K562 (cell line): ENCODE measurements at regions not wholly inside any gene's neighbourhood (a gene's known extent, or its start where the extent isn't known, plus 50 kb on each side); places are given as distances from the start of the nearest gene placed in this dataset.

Source experiments
- ATAC-seq: fragments of 200-7000 bp; cut with Tn5 transposase; 3 replicates; pipeline ENCODE4 v1.9.1; 2020; ENCODE audit warnings: moderate library complexity
- BruUV-seq: library from RNA; stranded (reverse); fragments of 400-500 nt; replicated peaks from 2 replicates; lab custom pipeline; 2021; lab: Mats Ljungman, UMichigan
- CTCF ChIA-PET: fragments of 300-600 bp; formaldehyde crosslinking; extraction: SDS; loops from one replicate; lab custom pipeline; 2021; ENCODE audit warnings: low intra/inter-chr PET ratio; lab: Yijun Ruan, JAX
- POLR2A ChIA-PET: fragments of 300-600, 350-650 bp; sonication (Branson Sonifier 250); formaldehyde crosslinking; extraction: SDS; loops from one replicate; lab custom pipeline; 2021; ENCODE audit warnings: antibody characterized with exemption, inconsistent platforms; lab: Yijun Ruan, JAX
- DNase-seq, 4 experiments: peaks; one replicate each; pipeline versions ENCODE4 v3.0.0 to v3.0.0-alpha.2; 2011 to 2018; ENCODE audit warnings: low spot score in 3 of 4, mixed read lengths in 3 of 4; ENCODE audit errors: extremely low read depth in 1 of 4
- FAIRE-seq: peaks from 2 replicates; lab custom pipeline; 2011; peaks lifted over from hg19 to GRCh38; lab: Jason Lieb, UNC
- H2AFZ ChIP-seq: 2 replicates; pipeline ENCODE4 v1.6.0; 2011; ENCODE audit warnings: low read depth, low read length, control low read depth, inconsistent platforms
- H3K27ac ChIP-seq: fragments of 200-600 bp; 3 replicates; pipeline ENCODE4 v1.8.0; 2011; ENCODE audit warnings: low read depth, mild to moderate bottlenecking, control low read depth, inconsistent platforms, low read length, moderate library complexity, mixed read lengths; ENCODE audit errors: extremely low read depth
- H3K27me3 ChIP-seq, 2 experiments: fragments of 300-600 bp in 1 of 2; 2 replicates in 1 of 2; 3 replicates in 1 of 2; pipeline versions ENCODE4 v1.6.0 to v1.8.0; 2011; ENCODE audit warnings: inconsistent platforms in 2 of 2, low read length in 2 of 2, mild to moderate bottlenecking in 1 of 2, mixed read lengths in 1 of 2, moderate library complexity in 1 of 2; ENCODE audit not compliant: control insufficient read depth in 2 of 2, insufficient read depth in 2 of 2
- H3K36me3 ChIP-seq: fragments of 300-600 bp; 3 replicates; pipeline ENCODE4 v1.8.0; 2011; ENCODE audit warnings: mild to moderate bottlenecking, low read length, inconsistent platforms; ENCODE audit not compliant: control insufficient read depth, insufficient read depth
- H3K4me1 ChIP-seq, 2 experiments: fragments of 200-600 bp in 1 of 2; replicated peaks in 1 of 2; 2 replicates in 1 of 2; 3 replicates in 1 of 2; pipeline versions ENCODE4 v1.5.1 to v1.8.0; 2011; ENCODE audit warnings: inconsistent platforms in 2 of 2, low read length in 2 of 2, mild to moderate bottlenecking in 1 of 2, mixed read lengths in 1 of 2, moderate library complexity in 1 of 2; ENCODE audit not compliant: control insufficient read depth in 2 of 2, insufficient read depth in 2 of 2
- H3K4me2 ChIP-seq: 2 replicates; pipeline ENCODE4 v1.6.1; 2011; ENCODE audit warnings: low read length, control low read depth, inconsistent platforms, mixed read lengths; ENCODE audit not compliant: insufficient read depth
- H3K4me3 ChIP-seq: fragments of 200-600 bp; sonication (generic), shearing (Covaris generic); 2 replicates; pipeline ENCODE4 v1.5.1; 2016; ENCODE audit warnings: control low read depth, inconsistent platforms
- H3K79me2 ChIP-seq: fragments of 200-600 bp; 3 replicates; pipeline ENCODE4 v1.8.0; 2011; ENCODE audit warnings: low read length, inconsistent platforms; ENCODE audit not compliant: control insufficient read depth, insufficient read depth
- H3K9ac ChIP-seq, 2 experiments: 2 replicates each; pipeline versions ENCODE4 v1.6.0 to v1.6.1; 2011; ENCODE audit warnings: low read depth in 2 of 2, low read length in 2 of 2, control low read depth in 1 of 2, inconsistent platforms in 1 of 2, mild to moderate bottlenecking in 1 of 2, mixed read lengths in 1 of 2; ENCODE audit not compliant: insufficient read depth in 1 of 2
- H3K9me1 ChIP-seq: one replicate; pipeline ENCODE4 v1.6.0; 2011; ENCODE audit warnings: inconsistent platforms, mild to moderate bottlenecking, low read length, moderate library complexity; ENCODE audit not compliant: control insufficient read depth, insufficient read depth
- H3K9me3 ChIP-seq: replicated peaks from 2 replicates; pipeline ENCODE4 v1.5.1; 2011; ENCODE audit warnings: low read depth, low read length, inconsistent platforms; ENCODE audit not compliant: control insufficient read depth, insufficient read depth
- H4K20me1 ChIP-seq: replicated peaks from 2 replicates; pipeline ENCODE4 v1.6.1; 2011; ENCODE audit warnings: low read length, inconsistent platforms, mixed read lengths; ENCODE audit not compliant: control insufficient read depth, insufficient read depth
- AFF1 ChIP-seq, 2 experiments: fragments of 450-650 bp; IDR thresholded peaks; 2 replicates each; pipeline ENCODE4 v1.6.1; 2018; ENCODE audit warnings: mild to moderate bottlenecking in 2 of 2, low read depth in 1 of 2; ENCODE audit not compliant: partially characterized antibody in 2 of 2
- EP300 ChIP-seq: IDR thresholded peaks from 2 replicates; pipeline ENCODE4 v1.6.1; 2012; ENCODE audit warnings: low read length, improper control_type of control experiment
- FOXP1 ChIP-seq: sonication (generic); formaldehyde crosslinking; IDR thresholded peaks from 2 replicates; pipeline ENCODE4 v1.8.0; 2022; ENCODE audit warnings: mild to moderate bottlenecking, missing genetic modification reagents
- GTF2E2 ChIP-seq: fragments of 200-800 bp; sonication (Bioruptor generic); IDR thresholded peaks from 2 replicates; pipeline ENCODE4 v1.6.1; 2016; ENCODE audit warnings: missing genetic modification characterization, missing compliant biosample characterization
- HDAC2 ChIP-seq: fragments of 450-650 bp; IDR thresholded peaks from 2 replicates; pipeline ENCODE4 v1.6.1; 2016; ENCODE audit warnings: mild to moderate bottlenecking
- KDM4B ChIP-seq, 2 experiments: fragments of 450-650 bp in 1 of 2; sonication (generic) in 1 of 2; IDR thresholded peaks; 2 replicates each; pipeline ENCODE4 v1.6.1; 2016 to 2017; ENCODE audit warnings: borderline replicate concordance in 2 of 2, antibody characterized with exemption in 1 of 2, low read depth in 1 of 2, mild to moderate bottlenecking in 1 of 2
- MCM5 ChIP-seq: fragments of 450-650 bp; IDR thresholded peaks from 2 replicates; pipeline ENCODE4 v1.6.1; 2016; ENCODE audit warnings: low read depth
- NFE2L1 ChIP-seq: fragments of 450-650 bp; IDR thresholded peaks from 2 replicates; pipeline ENCODE4 v1.6.1; 2016; ENCODE audit warnings: missing genetic modification characterization, low read depth, mild to moderate bottlenecking, missing compliant biosample characterization, moderate library complexity, borderline replicate concordance
- SMAD2 ChIP-seq: fragments of 150-350 bp; IDR thresholded peaks from 2 replicates; pipeline ENCODE4 v1.6.1; 2014; ENCODE audit warnings: low read depth, mild to moderate bottlenecking, low read length
- SRF ChIP-seq, 2 experiments: fragments of 250-450, 450-650 bp in 1 of 2; sonication (Bioruptor Pico) in 1 of 2; sonication (generic) in 1 of 2; formaldehyde crosslinking; IDR thresholded peaks; 2 replicates each; pipeline versions ENCODE4 v1.5.0 to v1.5.1; 2020 to 2022; ENCODE audit warnings: mild to moderate bottlenecking in 1 of 2, missing genetic modification reagents in 1 of 2
- TFAM ChIP-seq: fragments of 250-450 bp; sonication (Bioruptor Pico); conservative IDR thresholded peaks from 2 replicates; pipeline ENCODE4 v1.5.0; 2021; ENCODE audit warnings: mild to moderate bottlenecking, moderate library complexity
- UBTF ChIP-seq, 2 experiments: IDR thresholded peaks; 2 replicates each; pipeline ENCODE4 v1.6.1; 2012; ENCODE audit warnings: improper control_type of control experiment in 2 of 2, low read depth in 2 of 2, low read length in 2 of 2, borderline replicate concordance in 1 of 2
- ZNF165 ChIP-seq: fragments of 250-450 bp; sonication (Bioruptor Pico); IDR thresholded peaks from 2 replicates; pipeline ENCODE4 v1.4.0; 2020; ENCODE audit warnings: borderline replicate concordance
- ZNF324 ChIP-seq: fragments of 250-450 bp; sonication (Bioruptor Pico); IDR thresholded peaks from 2 replicates; pipeline ENCODE4 v1.4.0; 2020; ENCODE audit warnings: mild to moderate bottlenecking
- WGBS: fragments of 100-300 bp; shearing (Covaris generic); methylation state at CpG from one replicate; pipeline ENCODE4 v1.1.6; 2016; ENCODE audit warnings: low coverage, mixed read lengths; ENCODE audit not compliant: insufficient coverage; ENCODE audit errors: missing lambda C conversion rate; 5-methylcytosine and 5-hydroxymethylcytosine counted together
- in situ Hi-C: fragments of 300-500 bp; cut with MboI; formaldehyde crosslinking; loops from 4 replicates; pipeline ENCODE4 v1.15.0; 2018; ENCODE audit warnings: inconsistent platforms, mixed read lengths
- intact Hi-C: fragments of 100-400 bp; cut with micrococcal nuclease; formaldehyde crosslinking; loops from 2 replicates; pipeline ENCODE4 v1.14.2; 2022
- TF ChIP-seq, protein P1 (sequence below): fragments of 450-650 bp; IDR thresholded peaks from 2 replicates; pipeline ENCODE4 v1.6.1; 2016; ENCODE audit warnings: antibody characterized with exemption

DNA sequence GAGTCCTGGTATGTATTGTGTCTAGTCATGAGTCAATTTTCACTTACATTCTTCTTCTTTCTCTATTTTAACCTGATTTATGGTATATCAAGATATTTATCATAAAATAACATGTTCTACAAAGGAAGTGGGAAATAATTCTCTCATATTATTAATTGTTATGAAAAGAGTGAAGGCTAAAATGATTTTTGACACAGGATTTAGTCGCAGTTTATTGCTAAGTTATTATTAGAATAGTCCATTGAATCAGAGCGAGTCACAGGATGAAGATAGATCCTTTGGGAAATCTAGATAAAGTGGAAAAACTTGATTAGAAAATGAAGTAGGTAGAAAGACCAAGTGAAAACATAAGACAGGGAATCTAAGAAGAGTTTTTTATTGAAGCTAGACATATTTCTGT lies 184.3 kb upstream of the DGKB start:
- no peak overlapping the region for H3K9ac ChIP-seq
- no peak for TF ChIP-seq UBTF (IDR thresholded peaks at IDR 0.05; ENCODE audit: borderline replicate concordance in 1 of 2, low read depth in 2 of 2, low read length in 2 of 2)
- TF ChIP-seq NFE2L1, result no peak
- no peak for TF ChIP-seq FOXP1 (CRISPR knock-in tag)
- TF ChIP-seq GTF2E2 (tag), result no peak
- TF ChIP-seq ZNF324, result no peak
- TF ChIP-seq TFAM (CRISPR knock-in tag), result no peak
- TF ChIP-seq KDM4B (IDR thresholded peaks at IDR 0.05; ENCODE audit: borderline replicate concordance in 2 of 2, low read depth in 1 of 2), result no peak
- TF ChIP-seq, protein P1, sequence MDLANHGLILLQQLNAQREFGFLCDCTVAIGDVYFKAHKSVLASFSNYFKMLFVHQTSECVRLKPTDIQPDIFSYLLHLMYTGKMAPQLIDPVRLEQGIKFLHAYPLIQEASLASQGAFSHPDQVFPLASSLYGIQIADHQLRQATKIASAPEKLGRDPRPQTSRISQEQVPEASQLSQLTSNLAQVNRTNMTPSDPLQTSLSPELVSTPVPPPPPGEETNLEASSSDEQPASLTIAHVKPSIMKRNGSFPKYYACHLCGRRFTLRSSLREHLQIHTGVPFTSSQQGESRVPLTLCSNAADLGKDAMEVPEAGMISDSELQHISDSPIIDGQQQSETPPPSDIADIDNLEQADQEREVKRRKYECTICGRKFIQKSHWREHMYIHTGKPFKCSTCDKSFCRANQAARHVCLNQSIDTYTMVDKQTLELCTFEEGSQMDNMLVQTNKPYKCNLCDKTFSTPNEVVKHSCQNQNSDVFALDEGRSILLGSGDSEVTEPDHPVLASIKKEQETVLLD, result no peak
- no peak for TF ChIP-seq AFF1 (IDR thresholded peaks at IDR 0.05; ENCODE audit: low read depth in 1 of 2, partially characterized antibody in 2 of 2)
- no peak for TF ChIP-seq HDAC2
- no peak for TF ChIP-seq SMAD2
- no peak for TF ChIP-seq MCM5
- TF ChIP-seq ZNF165 (CRISPR knock-in tag), result no peak
- no peak for TF ChIP-seq SRF (CRISPR knock-in tag; IDR thresholded peaks at IDR 0.05)
- no peak for TF ChIP-seq EP300

More for the DNA sequence above, 184.3 kb upstream of the DGKB start:
- Histone ChIP-seq H3K79me2 (no peaks in the 10 kb centered on the region), H4K20me1 (no peaks in the 10 kb centered on the region), H3K4me2 (no peak overlapping the region), H3K4me3 (no peak overlapping the region), H3K9me3 (no peaks in the 10 kb centered on the region), H3K4me1 (no peaks in the 10 kb centered on the region), H3K9me1 (no peaks in the 10 kb centered on the region), H3K27me3 (no peaks in the 10 kb centered on the region), H3K36me3 (no peaks in the 10 kb centered on the region), H3K27ac (no peak overlapping the region), H2AFZ (no peak overlapping the region)
- in situ Hi-C loops (no loop called here), intact Hi-C loops (no loop called here)
- FAIRE-seq (no peak), ATAC-seq (no peak), DNase-seq (no peak)
- no TSS peak for BruUV-seq
- ChIA-PET POLR2A (no interaction called here), CTCF (no interaction called here)
- 0% methylated on average over 2 of the region's 2 CpGs for WGBS
